Fibroblast of mammary gland (primary cell): ENCODE measurements at regions not wholly inside any gene's neighbourhood (a gene's known extent, or its start where the extent isn't known, plus 50 kb on each side); places are given as distances from the start of the nearest gene placed in this dataset.

Source experiments
- DNase-seq: peaks from one replicate; pipeline ENCODE4 v3.0.0-alpha.2; 2010; ENCODE audit warnings: low read depth
- H3K4me3 ChIP-seq: 2 replicates; pipeline ENCODE4 v1.5.1; 2011; ENCODE audit warnings: low read depth, mild to moderate bottlenecking, low read length, moderate library complexity; ENCODE audit not compliant: control insufficient read depth
- TF ChIP-seq, protein P1 (sequence below): conservative IDR thresholded peaks from 2 replicates; pipeline ENCODE4 v1.5.1; 2011; ENCODE audit warnings: low read depth, low read length, inconsistent platforms; ENCODE audit not compliant: control insufficient read depth, insufficient read depth

DNA sequence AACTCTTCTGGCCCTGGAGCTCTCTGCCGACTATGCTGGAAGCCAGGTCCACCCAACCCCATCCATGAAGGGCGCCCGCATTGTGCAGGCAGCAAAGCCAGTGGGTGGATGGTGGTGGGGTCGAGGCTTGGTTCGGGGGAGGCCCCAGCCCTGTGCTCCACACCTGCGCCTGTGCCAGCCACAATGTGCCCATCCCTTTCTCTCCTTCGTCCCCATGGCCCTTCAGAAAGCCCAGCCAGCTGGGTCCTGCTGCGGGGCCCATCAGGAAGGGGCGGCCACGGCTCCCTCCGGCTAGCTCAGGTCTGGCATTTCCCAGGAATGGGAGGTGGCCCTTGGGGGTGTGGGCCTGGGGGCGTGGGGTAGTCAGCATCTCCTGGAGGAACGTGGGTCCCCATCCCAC lies 91.6 kb downstream of the HMX1 start:
- TF ChIP-seq, protein P1, sequence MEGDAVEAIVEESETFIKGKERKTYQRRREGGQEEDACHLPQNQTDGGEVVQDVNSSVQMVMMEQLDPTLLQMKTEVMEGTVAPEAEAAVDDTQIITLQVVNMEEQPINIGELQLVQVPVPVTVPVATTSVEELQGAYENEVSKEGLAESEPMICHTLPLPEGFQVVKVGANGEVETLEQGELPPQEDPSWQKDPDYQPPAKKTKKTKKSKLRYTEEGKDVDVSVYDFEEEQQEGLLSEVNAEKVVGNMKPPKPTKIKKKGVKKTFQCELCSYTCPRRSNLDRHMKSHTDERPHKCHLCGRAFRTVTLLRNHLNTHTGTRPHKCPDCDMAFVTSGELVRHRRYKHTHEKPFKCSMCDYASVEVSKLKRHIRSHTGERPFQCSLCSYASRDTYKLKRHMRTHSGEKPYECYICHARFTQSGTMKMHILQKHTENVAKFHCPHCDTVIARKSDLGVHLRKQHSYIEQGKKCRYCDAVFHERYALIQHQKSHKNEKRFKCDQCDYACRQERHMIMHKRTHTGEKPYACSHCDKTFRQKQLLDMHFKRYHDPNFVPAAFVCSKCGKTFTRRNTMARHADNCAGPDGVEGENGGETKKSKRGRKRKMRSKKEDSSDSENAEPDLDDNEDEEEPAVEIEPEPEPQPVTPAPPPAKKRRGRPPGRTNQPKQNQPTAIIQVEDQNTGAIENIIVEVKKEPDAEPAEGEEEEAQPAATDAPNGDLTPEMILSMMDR: no peak
- H3K4me3 ChIP-seq: no peak overlapping the region
- no peak for DNase-seq

DNA sequence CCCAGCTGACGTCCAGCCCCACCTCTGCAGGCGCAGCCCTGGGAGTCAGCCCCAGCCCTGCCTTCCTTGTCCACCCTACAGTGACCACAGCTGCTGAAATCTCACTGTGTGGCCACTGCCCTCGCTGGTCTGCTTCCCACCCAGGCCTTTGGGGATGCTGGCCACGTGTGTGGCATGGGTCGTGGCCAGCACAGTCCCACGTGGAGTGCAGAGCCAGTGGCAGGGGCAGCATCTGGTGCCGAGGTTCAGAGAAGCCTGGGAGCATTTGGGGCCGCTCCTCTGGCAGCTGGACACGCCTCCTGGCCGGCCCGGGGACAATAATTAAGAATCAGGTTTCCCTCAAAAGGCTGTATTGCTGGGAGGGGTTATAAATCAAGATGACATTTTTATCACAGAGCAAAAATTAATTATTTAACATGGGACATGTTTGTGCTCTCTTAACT lies 92.1 kb downstream of the HMX1 start:
- DNase-seq: no peak
- TF ChIP-seq, protein P1: no peak
- no peak overlapping the region for H3K4me3 ChIP-seq

DNA sequence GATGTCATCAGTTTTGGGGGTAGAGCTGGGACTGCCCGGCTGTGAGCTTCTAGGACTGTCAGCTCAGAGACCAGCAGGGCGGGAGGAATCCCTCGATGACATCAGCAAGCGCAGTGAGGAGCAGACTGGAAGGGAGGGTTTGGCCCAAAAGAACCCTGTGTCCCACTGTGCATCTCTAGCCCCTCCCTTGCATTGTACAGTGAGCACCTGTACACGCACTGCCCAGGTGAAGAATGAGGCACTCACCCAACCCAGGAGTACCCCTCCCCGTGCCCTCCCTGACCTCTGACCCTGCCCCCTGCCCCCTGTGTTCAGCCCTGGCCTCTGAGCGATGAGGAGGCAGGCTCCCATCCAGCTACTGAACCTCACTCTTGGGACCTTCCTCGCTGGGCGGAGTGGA lies 92.9 kb downstream of the HMX1 start:
- no peak overlapping the region for H3K4me3 ChIP-seq
- DNase-seq: no peak
- TF ChIP-seq, protein P1: no peak

DNA sequence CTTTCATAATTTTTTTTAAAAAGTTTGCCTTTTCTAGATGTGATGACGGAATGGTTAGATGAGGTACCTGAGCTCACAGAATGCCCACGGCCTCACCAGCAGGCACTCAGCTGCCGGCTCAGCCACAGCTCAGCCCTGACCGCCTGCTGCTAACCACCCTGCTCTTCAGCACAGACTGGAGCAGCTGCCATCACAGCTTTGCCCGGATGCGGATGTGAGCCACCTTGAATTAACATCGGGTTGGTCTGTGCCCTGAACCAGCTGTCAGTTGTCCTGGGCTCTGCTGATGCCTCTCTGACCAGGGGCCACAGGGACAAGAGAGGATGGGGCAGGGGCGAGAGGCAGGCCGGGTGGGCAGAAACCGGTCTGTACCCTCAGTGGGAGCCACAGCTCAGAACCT lies 93.3 kb downstream of the HMX1 start:
- no peak for DNase-seq
- no peak overlapping the region for H3K4me3 ChIP-seq
- TF ChIP-seq, protein P1: no peak

DNA sequence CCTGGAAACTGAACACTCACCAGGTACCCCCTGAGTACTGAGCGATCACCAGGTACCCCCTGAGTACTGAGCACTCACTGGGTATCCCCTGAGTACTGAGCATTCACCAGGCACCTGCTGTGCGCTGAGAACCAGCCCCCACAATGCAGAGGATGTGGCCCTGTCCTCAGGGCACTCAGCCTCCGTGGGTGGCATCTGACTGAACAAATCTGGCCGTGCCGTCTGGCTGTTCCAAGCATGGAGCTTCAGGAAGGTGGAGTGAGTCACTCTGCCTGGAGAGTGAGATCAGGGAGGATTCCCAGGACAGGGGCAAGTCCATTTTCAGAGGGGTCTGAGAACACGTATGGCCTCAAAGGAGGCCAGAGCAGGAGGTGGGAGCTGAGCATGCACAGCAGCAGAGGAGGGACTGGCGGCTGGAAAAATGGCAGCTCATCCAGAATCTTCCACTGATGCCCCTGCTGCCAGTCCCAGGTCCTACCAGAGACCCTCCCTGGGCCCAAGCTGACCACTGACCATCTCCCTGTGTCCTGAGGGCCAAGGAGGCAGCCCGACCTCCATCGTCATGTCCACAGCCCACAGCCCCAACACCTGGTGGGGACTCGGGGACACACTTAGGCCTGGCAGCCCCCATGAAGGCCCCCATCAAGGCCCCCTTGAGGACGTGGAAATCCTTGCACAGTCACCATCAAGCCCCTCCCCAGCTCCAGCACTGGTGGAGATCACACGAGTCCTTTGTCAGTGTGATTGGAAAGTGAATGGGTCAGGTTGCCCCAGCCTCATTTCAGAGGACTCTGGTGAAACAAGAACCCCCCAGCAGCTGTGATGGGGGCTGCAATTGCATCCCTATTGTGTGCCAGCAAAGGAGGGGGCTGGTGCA lies 94.1 kb downstream of the HMX1 start:
- TF ChIP-seq, protein P1: no peak
- no peak for DNase-seq
- no peak overlapping the region for H3K4me3 ChIP-seq

DNA sequence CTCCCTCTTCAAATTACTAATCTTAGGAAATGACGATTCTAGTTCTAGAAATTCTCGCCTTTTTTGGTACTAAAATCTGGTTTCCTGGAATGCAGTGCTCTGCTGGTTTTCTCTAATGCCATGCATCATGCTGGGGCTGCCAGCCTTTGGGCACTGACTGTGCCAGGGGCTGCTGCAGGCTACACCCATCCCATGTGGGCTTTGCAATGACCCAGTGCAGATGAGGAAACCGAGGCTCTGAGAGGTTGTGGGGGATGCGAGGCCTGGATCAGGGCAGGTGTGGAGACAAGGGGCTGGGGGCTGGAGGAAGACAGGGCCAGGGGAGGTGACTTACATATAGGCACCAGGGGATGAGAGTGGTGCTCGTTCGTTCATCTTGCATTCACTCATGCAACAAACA lies 95.3 kb downstream of the HMX1 start:
- H3K4me3 ChIP-seq: no peak overlapping the region
- TF ChIP-seq, protein P1: no peak
- DNase-seq: no peak

DNA sequence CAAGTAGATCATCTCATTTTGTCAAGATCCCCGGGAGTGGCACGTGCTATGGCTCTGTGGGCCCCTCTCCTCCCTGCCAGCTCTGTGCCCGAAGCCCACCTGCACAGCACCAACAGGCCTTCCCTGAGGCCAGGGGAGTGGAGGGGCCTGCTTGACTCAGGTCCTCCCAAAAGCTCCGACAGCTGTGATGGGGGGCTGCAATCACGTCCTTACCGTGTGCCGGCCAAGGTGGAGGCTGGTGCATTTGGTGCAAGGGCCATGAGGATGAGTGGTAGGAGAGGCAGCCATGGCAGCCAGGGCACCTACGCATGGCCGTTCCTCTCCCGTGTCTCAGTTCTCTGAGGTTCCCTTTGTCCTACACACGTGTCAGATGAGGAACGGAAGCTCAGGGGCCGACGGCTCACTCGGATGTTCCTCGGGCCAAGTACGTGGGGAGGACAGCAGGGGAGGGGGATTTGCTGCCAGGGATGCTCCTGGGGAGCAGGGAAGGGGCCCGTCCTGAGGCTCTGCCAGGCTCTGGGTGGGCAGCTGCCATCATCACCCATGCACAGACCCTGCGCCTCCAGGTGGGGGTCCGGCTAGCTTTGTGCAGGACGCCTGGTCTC lies 95.8 kb downstream of the HMX1 start:
- no peak for DNase-seq
- H3K4me3 ChIP-seq: no peak overlapping the region
- TF ChIP-seq, protein P1: no peak
